SU-DHL-6 (cell line): ENCODE measurements at regions not wholly inside any gene's neighbourhood (a gene's known extent, or its start where the extent isn't known, plus 50 kb on each side); places are given as distances from the start of the nearest gene placed in this dataset.
"Not testable (repeated sequence)": the region's sequence is repeated elsewhere in the genome, so short reads cannot be mapped to it uniquely, and the experiment has no call there.

Experiments used
- H2AFZ ChIP-seq: fragments of 200-600 bp; sonication (generic); 2 replicates; pipeline ENCODE4 v1.6.1; 2014; ENCODE audit warnings: low read depth, mild to moderate bottlenecking, moderate library complexity, mixed read lengths, antibody characterized with exemption, low read length; ENCODE audit not compliant: severe bottlenecking
- H3F3A ChIP-seq: fragments of 200-600 bp; shearing (Covaris generic); 2 replicates; pipeline ENCODE4 v1.6.0; 2016; ENCODE audit warnings: antibody characterized with exemption, mild to moderate bottlenecking; ENCODE audit not compliant: insufficient read depth
- H3K27ac ChIP-seq: fragments of 200-600 bp; sonication (generic); 2 replicates; pipeline ENCODE4 v1.5.1; 2016; ENCODE audit warnings: low read depth, mild to moderate bottlenecking, low read length, moderate library complexity, mixed read lengths
- H3K27me3 ChIP-seq: fragments of 200-600 bp; sonication (generic), shearing (Covaris generic); 2 replicates; pipeline ENCODE4 v1.6.0; 2014; ENCODE audit warnings: mild to moderate bottlenecking, low read length
- H3K36me3 ChIP-seq: fragments of 200-600 bp; sonication (generic); 2 replicates; pipeline ENCODE4 v1.6.1; 2014; ENCODE audit warnings: mild to moderate bottlenecking, low read length, mixed read lengths
- H3K4me2 ChIP-seq: fragments of 300-600, 200-600 bp; shearing (Covaris generic), sonication (generic); 2 replicates; pipeline ENCODE4 v1.6.0; 2014; ENCODE audit warnings: low read length, low read depth, mild to moderate bottlenecking; ENCODE audit not compliant: poor library complexity, severe bottlenecking
- H3K4me3 ChIP-seq: fragments of 200-600 bp; sonication (generic); 2 replicates; pipeline ENCODE4 v1.5.1; 2014; ENCODE audit warnings: antibody characterized with exemption, low read length, mild to moderate bottlenecking, mixed read lengths; ENCODE audit not compliant: insufficient read depth, poor library complexity, severe bottlenecking
- H3K79me2 ChIP-seq: fragments of 200-600 bp; sonication (generic); 2 replicates; pipeline ENCODE4 v1.6.1; 2014; ENCODE audit warnings: mild to moderate bottlenecking, low read length, moderate library complexity; ENCODE audit not compliant: insufficient read depth
- H3K9ac ChIP-seq: fragments of 200-600 bp; sonication (generic); 2 replicates; pipeline ENCODE4 v1.7.0; 2014; ENCODE audit warnings: mild to moderate bottlenecking, low read length
- H3K9me2 ChIP-seq: fragments of 200-600 bp; sonication (generic); replicated peaks from 2 replicates; pipeline ENCODE4 v1.6.1; 2014; ENCODE audit warnings: low read length; ENCODE audit not compliant: insufficient read depth
- H3K9me3 ChIP-seq: fragments of 200-600 bp; sonication (generic); 2 replicates; pipeline ENCODE4 v1.6.1; 2014; ENCODE audit warnings: low read length, mixed read lengths; ENCODE audit not compliant: insufficient read depth
- H4K20me1 ChIP-seq: fragments of 200-600 bp; sonication (generic); 2 replicates; pipeline ENCODE4 v1.6.1; 2014; ENCODE audit warnings: low read depth, mild to moderate bottlenecking, antibody characterized with exemption, low read length, moderate library complexity, mixed read lengths
- CTCF ChIP-seq: fragments of 200-600 bp; sonication (generic); IDR thresholded peaks from one replicate; pipeline ENCODE4 v1.5.1; 2017; ENCODE audit warnings: antibody characterized with exemption, mild to moderate bottlenecking, low read length, moderate library complexity; ENCODE audit not compliant: insufficient read depth, poor library complexity, severe bottlenecking
- EZH2phosphoT487 ChIP-seq: fragments of 200-600 bp; sonication (generic), shearing (Covaris generic); conservative IDR thresholded peaks from 2 replicates; pipeline ENCODE4 v1.6.1; 2018; ENCODE audit warnings: mild to moderate bottlenecking, antibody characterized with exemption, low read length, moderate library complexity, mixed read lengths

- Histone ChIP-seq H3K4me2 (no peak overlapping the region), H3K27me3 (no peaks in the 10 kb centered on the region), H2AFZ (no peak overlapping the region), H3F3A (no peaks in the 10 kb centered on the region), H3K9ac (no peak overlapping the region), H3K27ac (no peak overlapping the region), H3K9me3 (peaks cover 70% of the 10 kb centered on the region), H4K20me1 (no peaks in the 10 kb centered on the region), H3K36me3 (no peaks in the 10 kb centered on the region), H3K4me3 (no peak overlapping the region), H3K9me2 (no peaks in the 10 kb centered on the region), H3K79me2 (no peaks in the 10 kb centered on the region)
- no peak for TF ChIP-seq CTCF
- no peak for TF ChIP-seq EZH2phosphoT487
Observed at GRCh38 chr2:89797320-89798038, 1106.0 kb downstream of the RPIA start.

GRCh38 chr2:89801207-89801606 is 1109.7 kb downstream of the RPIA start:
- H3K27me3 ChIP-seq, H3K9me2 ChIP-seq, H3K4me2 ChIP-seq, H3K4me3 ChIP-seq, H3K27ac ChIP-seq, H3K9ac ChIP-seq, H2AFZ ChIP-seq, H3K36me3 ChIP-seq, H4K20me1 ChIP-seq, H3K79me2 ChIP-seq, H3F3A ChIP-seq: not testable (repeated sequence)
- H3K9me3 ChIP-seq = peaks cover 91% of the 10 kb centered on the region

- not testable (repeated sequence) for H3K9ac ChIP-seq, H3K27me3 ChIP-seq, H3K27ac ChIP-seq, H3K4me3 ChIP-seq, H3K9me2 ChIP-seq, H2AFZ ChIP-seq, H3F3A ChIP-seq, H3K36me3 ChIP-seq, H3K79me2 ChIP-seq, H4K20me1 ChIP-seq, H3K4me2 ChIP-seq
- H3K9me3 ChIP-seq = peaks cover 64% of the 10 kb centered on the region; the same call in 1 of the 2 replicates
Observed at GRCh38 chr2:89806363-89806762, 1114.9 kb downstream of the RPIA start.

GRCh38 chr2:89811295-89811694 is 1119.8 kb downstream of the RPIA start:
- Histone ChIP-seq H3F3A (no peaks in the 10 kb centered on the region), H3K36me3 (no peaks in the 10 kb centered on the region), H3K4me3 (no peak overlapping the region), H3K79me2 (no peaks in the 10 kb centered on the region), H3K27me3 (no peaks in the 10 kb centered on the region), H2AFZ (no peak overlapping the region), H3K9me3 (peaks cover 60% of the 10 kb centered on the region; the same call in 1 of the 2 replicates), H3K27ac (no peak overlapping the region), H3K4me2 (no peak overlapping the region), H3K9ac (no peak overlapping the region), H3K9me2 (no peaks in the 10 kb centered on the region), H4K20me1 (no peaks in the 10 kb centered on the region)
- TF ChIP-seq CTCF (no peak), EZH2phosphoT487 (no peak)

GRCh38 chr2:89811910-89812309 is 1120.4 kb downstream of the RPIA start:
- peaks cover 54% of the 10 kb centered on the region; the same call in 1 of the 2 replicates for H3K9me3 ChIP-seq
- not testable (repeated sequence) for H2AFZ ChIP-seq, H3K4me3 ChIP-seq, H3K27me3 ChIP-seq, H3K27ac ChIP-seq, H4K20me1 ChIP-seq, H3K79me2 ChIP-seq, H3K4me2 ChIP-seq, H3F3A ChIP-seq, H3K36me3 ChIP-seq, H3K9me2 ChIP-seq, H3K9ac ChIP-seq

GRCh38 chr2:89814359-89814758 is 1122.9 kb downstream of the RPIA start:
- not testable (repeated sequence) for H4K20me1 ChIP-seq, H2AFZ ChIP-seq, H3K27ac ChIP-seq, H3K27me3 ChIP-seq, H3K9me2 ChIP-seq, H3K9ac ChIP-seq, H3K4me2 ChIP-seq, H3K36me3 ChIP-seq, H3K4me3 ChIP-seq, H3F3A ChIP-seq, H3K79me2 ChIP-seq
- peaks cover 70% of the 10 kb centered on the region; the same call in 1 of the 2 replicates for H3K9me3 ChIP-seq
